Mesendoderm (in vitro differentiated cells): ENCODE measurements at regions not wholly inside any gene's neighbourhood (a gene's known extent, or its start where the extent isn't known, plus 50 kb on each side); places are given as distances from the start of the nearest gene placed in this dataset.

Experiments
- DNase-seq: peaks from one replicate; pipeline ENCODE4 v3.0.0; 2013
- H2AK5ac ChIP-seq: 2 replicates; pipeline ENCODE4 v1.6.1; 2013; ENCODE audit warnings: low read length, inconsistent platforms
- H2BK120ac ChIP-seq: 2 replicates; pipeline ENCODE4 v1.6.1; 2013; ENCODE audit warnings: low read depth, mild to moderate bottlenecking, low read length, moderate library complexity, mixed read lengths
- H2BK15ac ChIP-seq: replicated peaks from 2 replicates; pipeline ENCODE4 v1.6.1; 2013; ENCODE audit warnings: low read depth, mild to moderate bottlenecking, moderate library complexity
- H2BK5ac ChIP-seq: 2 replicates; pipeline ENCODE4 v1.6.1; 2013; ENCODE audit warnings: low read length, inconsistent platforms
- H3K18ac ChIP-seq: 2 replicates; pipeline ENCODE4 v1.6.1; 2013; ENCODE audit warnings: mild to moderate bottlenecking, low read length, mixed read lengths
- H3K23ac ChIP-seq: one replicate; pipeline ENCODE4 v1.6.1; 2013; ENCODE audit warnings: low read length
- H3K27ac ChIP-seq: 2 replicates; pipeline ENCODE4 v1.5.1; 2013; ENCODE audit warnings: low read depth, mild to moderate bottlenecking, inconsistent platforms, low read length, moderate library complexity
- H3K27me3 ChIP-seq: 2 replicates; pipeline ENCODE4 v1.6.1; 2013; ENCODE audit warnings: low read length, control low read depth, mild to moderate bottlenecking, inconsistent platforms; ENCODE audit not compliant: insufficient read depth, poor library complexity
- H3K36me3 ChIP-seq: 2 replicates; pipeline ENCODE4 v1.6.1; 2013; ENCODE audit warnings: low read length, inconsistent platforms; ENCODE audit not compliant: control insufficient read depth, insufficient read depth
- H3K4ac ChIP-seq: one replicate; pipeline ENCODE4 v1.6.1; 2013; ENCODE audit warnings: low read depth, mild to moderate bottlenecking, low read length, moderate library complexity
- H3K4me1 ChIP-seq: 2 replicates; pipeline ENCODE4 v1.6.1; 2013; ENCODE audit warnings: low read depth, low read length, inconsistent platforms; ENCODE audit not compliant: control insufficient read depth
- H3K4me2 ChIP-seq: 2 replicates; pipeline ENCODE4 v1.6.1; 2013; ENCODE audit warnings: low read length
- H3K4me3 ChIP-seq: 2 replicates; pipeline ENCODE4 v1.5.1; 2013; ENCODE audit warnings: mild to moderate bottlenecking, low read length
- H3K56ac ChIP-seq: one replicate; pipeline ENCODE4 v1.6.1; 2013; ENCODE audit warnings: low read length
- H3K79me1 ChIP-seq: 2 replicates; pipeline ENCODE4 v1.6.1; 2013; ENCODE audit warnings: low read length, inconsistent platforms
- H3K79me2 ChIP-seq: 2 replicates; pipeline ENCODE4 v1.6.1; 2013; ENCODE audit warnings: mild to moderate bottlenecking, low read length; ENCODE audit not compliant: control insufficient read depth, insufficient read depth
- H3K9ac ChIP-seq: 2 replicates; pipeline ENCODE4 v1.6.1; 2013; ENCODE audit warnings: low read length, inconsistent platforms
- H4K5ac ChIP-seq: one replicate; pipeline ENCODE4 v1.6.1; 2013; ENCODE audit warnings: low read length
- H4K8ac ChIP-seq: one replicate; pipeline ENCODE4 v1.6.1; 2013; ENCODE audit warnings: low read depth, mild to moderate bottlenecking, control low read depth, low read length, moderate library complexity
- WGBS: extraction: QIAGEN DNeasy Blood & Tissue Kit; methylation state at CpG from one replicate; pipeline ENCODE4 v1.1.7; 2013; ENCODE audit warnings: low lambda C conversion rate, missing lambda C conversion rate; ENCODE audit not compliant: insufficient coverage; ENCODE audit errors: extremely low coverage; 5-methylcytosine and 5-hydroxymethylcytosine counted together

- Histone ChIP-seq H3K27me3 (no peaks in the 10 kb centered on the region), H3K27ac (no peak overlapping the region), H3K79me1 (no peaks in the 10 kb centered on the region), H3K4ac (no peak overlapping the region), H3K4me3 (no peak overlapping the region), H3K4me2 (no peak overlapping the region), H4K8ac (no peak overlapping the region), H3K56ac (no peak overlapping the region), H2BK15ac (no peak overlapping the region), H2BK120ac (no peak overlapping the region), H2BK5ac (no peak overlapping the region), H3K9ac (no peak overlapping the region), H3K23ac (no peak overlapping the region), H3K4me1 (no peaks in the 10 kb centered on the region), H2AK5ac (no peak overlapping the region), H4K5ac (no peak overlapping the region), H3K18ac (no peak overlapping the region), H3K36me3 (no peaks in the 10 kb centered on the region), H3K79me2 (no peaks in the 10 kb centered on the region)
- peak; percentile 8 for DNase-seq
- no CpG with 5 or more reads among the region's 3 CpGs for WGBS
Observed at GRCh38 chr6:23077772-23078171, 508.4 kb downstream of the HDGFL1 start.

GRCh38 chr6:23081701-23082100, 512.3 kb downstream of the HDGFL1 start:
- Histone ChIP-seq H3K27me3 (no peaks in the 10 kb centered on the region), H3K4me3 (no peak overlapping the region), H4K8ac (no peak overlapping the region), H2BK120ac (no peak overlapping the region), H3K79me2 (no peaks in the 10 kb centered on the region), H3K4ac (no peak overlapping the region), H2AK5ac (no peak overlapping the region), H3K36me3 (no peaks in the 10 kb centered on the region), H3K4me2 (no peak overlapping the region), H3K23ac (no peak overlapping the region), H2BK15ac (no peak overlapping the region), H2BK5ac (no peak overlapping the region), H3K27ac (no peak overlapping the region), H3K79me1 (no peaks in the 10 kb centered on the region), H3K18ac (no peak overlapping the region), H4K5ac (no peak overlapping the region), H3K9ac (no peak overlapping the region), H3K56ac (no peak overlapping the region), H3K4me1 (no peaks in the 10 kb centered on the region)
- no CpG with 5 or more reads among the region's 1 CpG for WGBS
- peak; percentile 31 for DNase-seq

GRCh38 chr6:23086100-23086499, 516.7 kb downstream of the HDGFL1 start:
- Histone ChIP-seq H3K4ac (no peak overlapping the region), H3K9ac (no peak overlapping the region), H3K79me2 (no peaks in the 10 kb centered on the region), H3K4me2 (no peak overlapping the region), H3K23ac (no peak overlapping the region), H3K56ac (no peak overlapping the region), H3K27me3 (no peaks in the 10 kb centered on the region), H2BK15ac (no peak overlapping the region), H3K4me1 (no peaks in the 10 kb centered on the region), H3K36me3 (no peaks in the 10 kb centered on the region), H4K5ac (no peak overlapping the region), H3K4me3 (no peak overlapping the region), H3K79me1 (no peaks in the 10 kb centered on the region), H3K18ac (no peak overlapping the region), H2AK5ac (no peak overlapping the region), H2BK5ac (no peak overlapping the region), H4K8ac (no peak overlapping the region), H2BK120ac (no peak overlapping the region), H3K27ac (no peak overlapping the region)
- DNase-seq = no peak
- WGBS = no CpG with 5 or more reads among the region's 2 CpGs

GRCh38 chr6:23087471-23087870, 518.1 kb downstream of the HDGFL1 start:
- H3K23ac ChIP-seq = no peak overlapping the region
- H3K79me2 ChIP-seq = no peaks in the 10 kb centered on the region
- H2BK5ac ChIP-seq = no peak overlapping the region
- no peaks in the 10 kb centered on the region for H3K27me3 ChIP-seq
- H4K8ac ChIP-seq = no peak overlapping the region
- DNase-seq = no peak
- no peaks in the 10 kb centered on the region for H3K79me1 ChIP-seq
- no peak overlapping the region for H3K27ac ChIP-seq
- H3K18ac ChIP-seq = no peak overlapping the region
- no peak overlapping the region for H4K5ac ChIP-seq
- no peaks in the 10 kb centered on the region for H3K36me3 ChIP-seq
- no peak overlapping the region for H3K56ac ChIP-seq
- no peak overlapping the region for H3K4me3 ChIP-seq
- no peak overlapping the region for H2BK15ac ChIP-seq
- no peak overlapping the region for H3K4ac ChIP-seq
- H3K4me2 ChIP-seq = no peak overlapping the region
- H2AK5ac ChIP-seq = no peak overlapping the region
- no peaks in the 10 kb centered on the region for H3K4me1 ChIP-seq
- H2BK120ac ChIP-seq = no peak overlapping the region
- no peak overlapping the region for H3K9ac ChIP-seq

GRCh38 chr6:23088761-23089160, 519.4 kb downstream of the HDGFL1 start:
- H3K4me2 ChIP-seq = no peak overlapping the region
- H3K79me1 ChIP-seq = no peaks in the 10 kb centered on the region
- no peak for DNase-seq
- no peak overlapping the region for H3K23ac ChIP-seq
- no peak overlapping the region for H3K18ac ChIP-seq
- H3K79me2 ChIP-seq = no peaks in the 10 kb centered on the region
- no peaks in the 10 kb centered on the region for H3K4me1 ChIP-seq
- H3K56ac ChIP-seq = no peak overlapping the region
- no peak overlapping the region for H3K4ac ChIP-seq
- H3K9ac ChIP-seq = no peak overlapping the region
- no peaks in the 10 kb centered on the region for H3K27me3 ChIP-seq
- H2BK5ac ChIP-seq = no peak overlapping the region
- no peak overlapping the region for H4K5ac ChIP-seq
- no peak overlapping the region for H3K4me3 ChIP-seq
- H2AK5ac ChIP-seq = no peak overlapping the region
- no peak overlapping the region for H2BK120ac ChIP-seq
- H3K36me3 ChIP-seq = no peaks in the 10 kb centered on the region
- H4K8ac ChIP-seq = no peak overlapping the region
- no peak overlapping the region for H2BK15ac ChIP-seq
- no CpG with 5 or more reads among the region's 1 CpG for WGBS
- no peak overlapping the region for H3K27ac ChIP-seq

- Histone ChIP-seq H3K79me2 (no peaks in the 10 kb centered on the region), H3K4me2 (no peak overlapping the region), H3K4me1 (no peaks in the 10 kb centered on the region), H3K4ac (no peak overlapping the region), H3K36me3 (no peaks in the 10 kb centered on the region), H2BK5ac (no peak overlapping the region), H3K79me1 (no peaks in the 10 kb centered on the region), H3K27me3 (no peaks in the 10 kb centered on the region), H3K4me3 (no peak overlapping the region), H2AK5ac (no peak overlapping the region), H4K5ac (no peak overlapping the region), H2BK120ac (no peak overlapping the region), H3K56ac (no peak overlapping the region), H3K18ac (no peak overlapping the region), H3K27ac (no peak overlapping the region), H3K23ac (no peak overlapping the region), H3K9ac (no peak overlapping the region), H4K8ac (no peak overlapping the region), H2BK15ac (no peak overlapping the region)
- no CpG with 5 or more reads among the region's 5 CpGs for WGBS
- no peak for DNase-seq
Observed at GRCh38 chr6:23089981-23090380, 520.6 kb downstream of the HDGFL1 start.
